BLaER1 treated with 17β-estradiol and CSF1 and Interleukin-3, amounts not matched to agents 10 nM and 100 nM (cell line): ENCODE measurements at regions not wholly inside any gene's neighbourhood (a gene's known extent, or its start where the extent isn't known, plus 50 kb on each side); places are given as distances from the start of the nearest gene placed in this dataset.
A peak's percentile ranks its signal among the peaks of the same experiment; 100 is the strongest.

Experiments used
- H3K27ac ChIP-seq, 11 experiments: shearing (Covaris generic); formaldehyde crosslinking; 2 replicates each; pipeline ENCODE4 v1.8.1; 2022
- H3K27me3 ChIP-seq, 11 experiments: shearing (Covaris generic); formaldehyde crosslinking; 2 replicates each; pipeline ENCODE4 v1.8.1; 2022
- H3K36me3 ChIP-seq, 11 experiments: shearing (Covaris generic); formaldehyde crosslinking; 2 replicates each; pipeline ENCODE4 v1.8.1; 2022
- H3K4me1 ChIP-seq, 10 experiments: shearing (Covaris generic); formaldehyde crosslinking; 2 replicates each; pipeline ENCODE4 v1.8.1; 2022
- H3K4me2 ChIP-seq, 11 experiments: shearing (Covaris generic); formaldehyde crosslinking; 2 replicates each; pipeline ENCODE4 v1.8.1; 2022
- H3K4me3 ChIP-seq, 10 experiments: shearing (Covaris generic); formaldehyde crosslinking; 2 replicates each; pipeline ENCODE4 v1.8.1; 2022
- H3K9ac ChIP-seq, 11 experiments: shearing (Covaris generic); formaldehyde crosslinking; 2 replicates each; pipeline ENCODE4 v1.8.1; 2022
- H3K9me3 ChIP-seq, 11 experiments: shearing (Covaris generic); formaldehyde crosslinking; replicated peaks in 1 of 11; 2 replicates each; pipeline ENCODE4 v1.8.1; 2022
- H4K20me1 ChIP-seq, 11 experiments: shearing (Covaris generic); formaldehyde crosslinking; 2 replicates each; pipeline ENCODE4 v1.8.1; 2022
- Cebpa-rat ChIP-seq, 11 experiments: shearing (Covaris generic); IDR thresholded peaks; 2 replicates each; pipeline ENCODE4 v1.8.1; 2022

- Histone ChIP-seq H3K36me3 (no peaks in the 10 kb centered on the region), H3K4me1 (peaks cover 0 to 23% (median 9%) of the 10 kb centered on the region in 10 experiments; a peak in 10 of 20 replicates), H4K20me1 (no peaks in the 10 kb centered on the region), H3K9me3 (no peaks in the 10 kb centered on the region), H3K9ac (no peak overlapping the region), H3K4me2 (no peak overlapping the region), H3K27ac (no peak overlapping the region), H3K4me3 (no peak overlapping the region), H3K27me3 (no peaks in the 10 kb centered on the region)
- no peak for TF ChIP-seq Cebpa-rat (IDR thresholded peaks at IDR 0.05)
These were observed 59.4 kb upstream of the COL13A1 start for GRCh38 chr10:69742356-69742695.

DNA sequence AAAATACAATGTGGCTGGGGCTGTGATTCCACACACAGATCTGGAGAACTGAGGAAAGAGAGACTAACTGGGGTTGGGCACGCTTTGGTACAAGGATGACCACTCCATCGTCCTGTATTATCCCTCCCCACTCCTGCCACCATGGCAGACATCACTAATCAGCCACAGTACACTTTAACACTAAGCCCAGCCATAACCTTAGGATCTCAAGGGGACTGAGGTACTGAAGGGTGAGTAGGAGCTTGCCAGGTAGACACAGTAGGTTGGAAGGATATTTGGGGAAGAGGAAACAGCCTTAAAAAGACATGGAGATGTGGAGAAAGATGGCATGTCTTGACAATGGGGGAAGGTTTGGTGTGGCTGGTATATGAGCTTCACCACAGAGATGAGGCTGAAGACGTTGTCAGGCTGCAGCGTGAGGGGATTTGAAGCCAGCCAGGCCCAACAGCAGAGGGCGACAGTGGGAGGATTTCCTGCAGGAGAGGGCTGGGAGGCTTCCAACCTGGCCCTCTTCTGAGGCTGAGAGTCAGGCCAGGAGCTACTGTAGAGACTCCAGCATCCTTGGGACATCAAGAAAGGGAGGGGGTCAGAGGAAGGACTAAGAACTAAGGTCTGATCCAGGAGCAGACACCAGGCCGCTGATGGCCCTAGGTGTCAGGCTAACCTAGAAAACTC lies 58.6 kb upstream of the COL13A1 start:
- H3K36me3 ChIP-seq, result no peaks in the 10 kb centered on the region

GRCh38 chr10:69744971-69745370 lies 56.7 kb upstream of the COL13A1 start:
- Histone ChIP-seq H3K9ac (no peak overlapping the region), H3K27ac (no peak overlapping the region), H3K4me2 (no peak overlapping the region), H4K20me1 (no peaks in the 10 kb centered on the region; a peak in 1 of 22 replicates), H3K27me3 (no peaks in the 10 kb centered on the region), H3K4me3 (no peak overlapping the region), H3K9me3 (no peaks in the 10 kb centered on the region), H3K36me3 (no peaks in the 10 kb centered on the region), H3K4me1 (peaks cover 0 to 7% (median 3%) of the 10 kb centered on the region in 10 experiments; a peak in 6 of 20 replicates)
- no peak for TF ChIP-seq Cebpa-rat (IDR thresholded peaks at IDR 0.05)

More for the DNA sequence above, 58.6 kb upstream of the COL13A1 start:
- no peak overlapping the region for H3K9ac ChIP-seq
- peaks cover 0 to 17% (median 9%) of the 10 kb centered on the region in 10 experiments; a peak in 10 of 20 replicates for H3K4me1 ChIP-seq
- no peaks in the 10 kb centered on the region for H3K9me3 ChIP-seq
- TF ChIP-seq Cebpa-rat (IDR thresholded peaks at IDR 0.05), result no peak
- no peak overlapping the region for H3K27ac ChIP-seq
- no peak overlapping the region for H3K4me2 ChIP-seq
- no peak overlapping the region for H3K4me3 ChIP-seq
- H4K20me1 ChIP-seq, result no peaks in the 10 kb centered on the region
- H3K27me3 ChIP-seq, result no peaks in the 10 kb centered on the region

GRCh38 chr10:69745698-69746097 lies 56.0 kb upstream of the COL13A1 start:
- no peak overlapping the region for H3K4me2 ChIP-seq
- no peaks in the 10 kb centered on the region for H3K36me3 ChIP-seq
- H3K27me3 ChIP-seq, result no peaks in the 10 kb centered on the region
- no peak overlapping the region for H3K27ac ChIP-seq
- no peaks in the 10 kb centered on the region; a peak in 1 of 22 replicates for H4K20me1 ChIP-seq
- no peaks in the 10 kb centered on the region for H3K9me3 ChIP-seq
- peaks cover 0 to 6% (median 0%) of the 10 kb centered on the region in 10 experiments; a peak in 1 of 20 replicates for H3K4me1 ChIP-seq
- no peak overlapping the region for H3K4me3 ChIP-seq
- H3K9ac ChIP-seq, result no peak overlapping the region
- TF ChIP-seq Cebpa-rat (IDR thresholded peaks at IDR 0.05), result no peak

GRCh38 chr10:69747179-69747578 lies 54.5 kb upstream of the COL13A1 start:
- Histone ChIP-seq H3K36me3 (no peaks in the 10 kb centered on the region), H4K20me1 (no peaks in the 10 kb centered on the region; a peak in 1 of 22 replicates), H3K4me2 (no peak overlapping the region), H3K27ac (no peak overlapping the region), H3K4me3 (no peak overlapping the region), H3K27me3 (no peaks in the 10 kb centered on the region), H3K9me3 (no peaks in the 10 kb centered on the region), H3K9ac (no peak overlapping the region), H3K4me1 (peaks cover 0 to 6% (median 0%) of the 10 kb centered on the region in 10 experiments; a peak in 1 of 20 replicates)
- TF ChIP-seq Cebpa-rat (IDR thresholded peaks at IDR 0.05), result no peak

GRCh38 chr10:69748621-69749020 lies 53.1 kb upstream of the COL13A1 start:
- Histone ChIP-seq H3K9me3 (no peaks in the 10 kb centered on the region), H3K27ac (no peak overlapping the region), H3K4me3 (no peak overlapping the region), H3K4me2 (peak overlapping the region in 1 of 11 experiments; percentile 16; a peak in 1 of 22 replicates), H3K36me3 (no peaks in the 10 kb centered on the region), H3K27me3 (no peaks in the 10 kb centered on the region), H4K20me1 (no peaks in the 10 kb centered on the region; a peak in 1 of 22 replicates), H3K9ac (no peak overlapping the region), H3K4me1 (peaks cover 0 to 6% (median 0%) of the 10 kb centered on the region in 10 experiments; a peak in 1 of 20 replicates)
- no peak for TF ChIP-seq Cebpa-rat (IDR thresholded peaks at IDR 0.05)

GRCh38 chr10:69749178-69750010 lies 52.3 kb upstream of the COL13A1 start:
- Histone ChIP-seq H3K27ac (no peak overlapping the region), H3K4me3 (no peak overlapping the region), H3K9ac (no peak overlapping the region), H3K27me3 (no peaks in the 10 kb centered on the region), H3K4me1 (peaks cover 0 to 6% (median 0%) of the 10 kb centered on the region in 10 experiments; a peak in 1 of 20 replicates), H3K36me3 (no peaks in the 10 kb centered on the region), H3K9me3 (no peaks in the 10 kb centered on the region), H4K20me1 (no peaks in the 10 kb centered on the region; a peak in 1 of 22 replicates), H3K4me2 (no peak overlapping the region; a peak in 1 of 22 replicates)
- TF ChIP-seq Cebpa-rat (IDR thresholded peaks at IDR 0.05), result no peak

DNA sequence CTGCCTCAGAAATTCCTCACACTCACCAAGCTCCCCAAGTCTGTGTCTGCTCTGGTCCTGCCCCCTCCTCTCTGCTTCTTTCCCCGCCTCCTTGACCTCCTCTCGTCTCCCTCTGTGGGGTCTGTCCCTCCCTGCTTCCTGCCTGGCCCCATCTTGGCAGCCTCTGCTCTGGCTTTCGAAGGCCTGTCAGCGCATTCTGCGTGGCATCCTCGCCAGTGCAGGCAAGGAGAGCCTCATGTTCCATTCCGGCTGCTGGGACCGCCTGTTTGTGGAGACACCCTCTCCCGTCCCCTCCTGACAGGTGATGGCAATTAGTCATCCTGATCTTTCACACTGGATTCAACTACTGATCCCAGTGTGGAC lies 51.7 kb upstream of the COL13A1 start:
- no peak overlapping the region; a peak in 1 of 22 replicates for H3K4me2 ChIP-seq
- H3K9ac ChIP-seq, result no peak overlapping the region
- H4K20me1 ChIP-seq, result no peaks in the 10 kb centered on the region; a peak in 1 of 22 replicates
- H3K4me3 ChIP-seq, result no peak overlapping the region
- no peaks in the 10 kb centered on the region for H3K36me3 ChIP-seq
- no peak for TF ChIP-seq Cebpa-rat (IDR thresholded peaks at IDR 0.05)
- no peak overlapping the region for H3K27ac ChIP-seq
- no peaks in the 10 kb centered on the region for H3K9me3 ChIP-seq
- no peaks in the 10 kb centered on the region for H3K27me3 ChIP-seq
- H3K4me1 ChIP-seq, result peaks cover 0 to 6% (median 0%) of the 10 kb centered on the region in 10 experiments; a peak in 1 of 20 replicates

- TF ChIP-seq Cebpa-rat (IDR thresholded peaks at IDR 0.05), result no peak
- Histone ChIP-seq H3K9me3 (no peaks in the 10 kb centered on the region), H3K27ac (no peak overlapping the region), H4K20me1 (no peaks in the 10 kb centered on the region; a peak in 1 of 22 replicates), H3K36me3 (no peaks in the 10 kb centered on the region), H3K4me2 (no peak overlapping the region), H3K4me3 (no peak overlapping the region), H3K4me1 (peaks cover 0 to 6% (median 0%) of the 10 kb centered on the region in 10 experiments; a peak in 1 of 20 replicates), H3K9ac (no peak overlapping the region), H3K27me3 (no peaks in the 10 kb centered on the region)
These were observed 51.0 kb upstream of the COL13A1 start for GRCh38 chr10:69750725-69751124.
